D721Med (cell line): ENCODE measurements at regions not wholly inside any gene's neighbourhood (a gene's known extent, or its start where the extent isn't known, plus 50 kb on each side); places are given as distances from the start of the nearest gene placed in this dataset.

ENCODE experiments used
- DNase-seq: peaks from one replicate; pipeline ENCODE4 v3.0.0; 2011; ENCODE audit warnings: low spot score; ENCODE audit not compliant: insufficient read length
- FAIRE-seq: peaks from 2 replicates; lab custom pipeline; 2011; peaks lifted over from hg19 to GRCh38; lab: Jason Lieb, UNC
- CTCF ChIP-seq: IDR thresholded peaks from 2 replicates; pipeline ENCODE4 v1.5.1; 2012; ENCODE audit warnings: mild to moderate bottlenecking, control low read depth; ENCODE audit not compliant: insufficient read depth; ENCODE audit errors: missing control alignments

- FAIRE-seq (no peak), DNase-seq (no peak)
- TF ChIP-seq CTCF, result no peak
Measured at GRCh38 chr4:8775121-8775520, 96.5 kb downstream of the HMX1 start.

GRCh38 chr4:8774071-8774470 is 97.6 kb downstream of the HMX1 start:
- DNase-seq, result no peak
- no peak for FAIRE-seq
- TF ChIP-seq CTCF, result no peak

GRCh38 chr4:8773124-8773931 is 98.3 kb downstream of the HMX1 start:
- DNase-seq (no peak), FAIRE-seq (no peak)
- no peak for TF ChIP-seq CTCF

- no peak for DNase-seq
- no peak for FAIRE-seq
- TF ChIP-seq CTCF, result no peak
Measured at GRCh38 chr4:8772499-8773123, 99.0 kb downstream of the HMX1 start.

GRCh38 chr4:8771666-8772065 is 100.0 kb downstream of the HMX1 start:
- no peak for TF ChIP-seq CTCF
- DNase-seq (no peak), FAIRE-seq (no peak)

- no peak for DNase-seq
- TF ChIP-seq CTCF, result no peak
- FAIRE-seq, result no peak
Measured at GRCh38 chr4:8771258-8771590, 100.4 kb downstream of the HMX1 start.
